AG09309 (cell line): ENCODE measurements at regions not wholly inside any gene's neighbourhood (a gene's known extent, or its start where the extent isn't known, plus 50 kb on each side); places are given as distances from the start of the nearest gene placed in this dataset.

ENCODE experiments used
- DNase-seq: peaks from one replicate; pipeline ENCODE4 v3.0.0-alpha.2; 2010; ENCODE audit warnings: low read depth
- H3K4me3 ChIP-seq: 2 replicates; pipeline ENCODE4 v1.5.1; 2011; ENCODE audit warnings: mild to moderate bottlenecking, low read depth, low read length, moderate library complexity; ENCODE audit not compliant: control insufficient read depth
- TF ChIP-seq, protein P1 (sequence below): IDR thresholded peaks from 2 replicates; pipeline ENCODE4 v1.5.1; 2011; ENCODE audit warnings: mild to moderate bottlenecking, low read depth, low read length, inconsistent platforms; ENCODE audit not compliant: insufficient read depth, control insufficient read depth; ENCODE audit errors: missing control alignments

DNA sequence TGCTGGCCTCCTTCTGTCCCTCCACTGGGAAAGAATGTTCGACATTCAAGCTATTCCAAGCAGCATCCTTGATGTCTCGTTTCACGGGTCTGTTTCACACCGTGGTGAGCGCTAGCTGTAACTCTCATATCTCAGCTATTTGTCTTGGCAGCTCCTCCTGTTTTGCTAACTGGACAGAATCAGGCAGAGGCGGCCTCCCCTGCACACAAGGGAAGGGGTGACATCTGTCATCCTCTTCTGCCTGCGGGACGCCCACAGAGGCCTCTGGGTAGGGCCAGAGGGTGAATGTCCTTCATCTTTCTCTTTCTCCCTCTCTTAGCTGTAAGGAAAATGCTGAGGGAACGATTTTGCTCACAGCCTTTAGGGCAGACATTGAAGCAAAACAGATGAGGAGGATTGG is 232.8 kb upstream of the GMDS start:
- TF ChIP-seq, protein P1, sequence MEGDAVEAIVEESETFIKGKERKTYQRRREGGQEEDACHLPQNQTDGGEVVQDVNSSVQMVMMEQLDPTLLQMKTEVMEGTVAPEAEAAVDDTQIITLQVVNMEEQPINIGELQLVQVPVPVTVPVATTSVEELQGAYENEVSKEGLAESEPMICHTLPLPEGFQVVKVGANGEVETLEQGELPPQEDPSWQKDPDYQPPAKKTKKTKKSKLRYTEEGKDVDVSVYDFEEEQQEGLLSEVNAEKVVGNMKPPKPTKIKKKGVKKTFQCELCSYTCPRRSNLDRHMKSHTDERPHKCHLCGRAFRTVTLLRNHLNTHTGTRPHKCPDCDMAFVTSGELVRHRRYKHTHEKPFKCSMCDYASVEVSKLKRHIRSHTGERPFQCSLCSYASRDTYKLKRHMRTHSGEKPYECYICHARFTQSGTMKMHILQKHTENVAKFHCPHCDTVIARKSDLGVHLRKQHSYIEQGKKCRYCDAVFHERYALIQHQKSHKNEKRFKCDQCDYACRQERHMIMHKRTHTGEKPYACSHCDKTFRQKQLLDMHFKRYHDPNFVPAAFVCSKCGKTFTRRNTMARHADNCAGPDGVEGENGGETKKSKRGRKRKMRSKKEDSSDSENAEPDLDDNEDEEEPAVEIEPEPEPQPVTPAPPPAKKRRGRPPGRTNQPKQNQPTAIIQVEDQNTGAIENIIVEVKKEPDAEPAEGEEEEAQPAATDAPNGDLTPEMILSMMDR = no peak
- no peak for DNase-seq
- no peak overlapping the region for H3K4me3 ChIP-seq

DNA sequence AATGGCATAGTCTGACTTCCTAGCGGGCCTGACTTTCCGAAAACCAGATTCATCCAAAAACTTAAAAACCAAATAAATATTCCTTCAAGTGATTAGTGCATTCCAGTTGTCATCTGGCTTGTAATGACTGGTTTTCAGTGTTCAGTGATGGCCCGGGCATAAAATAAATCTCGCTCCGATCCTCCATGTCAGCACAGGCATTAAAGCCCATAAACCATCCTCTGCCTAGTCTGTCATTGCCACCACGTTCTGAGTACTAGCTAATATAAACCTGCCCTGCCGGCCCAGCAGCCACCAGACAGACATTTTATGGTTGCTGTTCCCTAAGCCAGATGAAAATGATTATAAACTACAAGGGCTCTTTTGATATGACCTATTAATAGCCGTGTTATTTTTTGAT is 232.3 kb upstream of the GMDS start:
- H3K4me3 ChIP-seq = no peak overlapping the region
- no peak for DNase-seq
- TF ChIP-seq, protein P1 = no peak

DNA sequence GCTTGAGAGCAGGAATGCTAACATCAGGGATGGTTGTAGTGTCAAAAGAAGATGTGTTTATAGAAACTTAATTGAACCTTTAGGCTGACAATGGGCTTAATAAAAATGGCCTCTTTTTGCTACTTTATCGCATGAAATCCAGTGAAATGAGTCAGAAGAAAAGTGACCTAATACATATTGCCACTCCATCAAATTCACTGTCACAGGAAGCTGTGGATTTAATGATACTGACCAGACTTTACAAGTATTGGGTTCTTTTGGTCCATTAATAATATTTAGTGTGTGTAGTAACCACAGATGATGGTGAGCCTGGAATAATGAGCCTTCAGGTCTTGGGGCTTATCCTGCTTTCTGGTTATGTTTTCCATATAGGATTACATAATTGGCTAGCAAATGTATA is 231.8 kb upstream of the GMDS start:
- TF ChIP-seq, protein P1 = no peak
- no peak overlapping the region for H3K4me3 ChIP-seq
- no peak for DNase-seq

DNA sequence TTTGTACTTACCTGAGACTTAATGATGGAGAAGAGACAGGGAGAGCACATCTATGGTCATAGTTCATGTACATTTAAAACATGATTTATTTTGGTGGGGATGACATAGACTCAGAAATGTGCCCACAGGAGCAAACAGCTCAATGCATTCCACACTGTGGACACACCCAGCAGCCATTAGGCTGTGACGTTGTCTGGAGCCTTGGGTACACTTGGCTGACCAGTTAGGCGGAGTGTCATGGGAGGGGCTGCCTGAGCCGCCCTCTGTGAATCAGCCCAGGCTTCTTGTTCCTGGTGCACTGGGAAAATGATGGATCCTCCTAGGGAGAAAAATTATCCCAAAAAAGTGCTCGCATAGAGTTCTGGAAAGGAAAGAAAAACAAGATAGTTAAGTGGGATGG is 231.0 kb upstream of the GMDS start:
- H3K4me3 ChIP-seq = no peak overlapping the region
- TF ChIP-seq, protein P1 = no peak
- no peak for DNase-seq

DNA sequence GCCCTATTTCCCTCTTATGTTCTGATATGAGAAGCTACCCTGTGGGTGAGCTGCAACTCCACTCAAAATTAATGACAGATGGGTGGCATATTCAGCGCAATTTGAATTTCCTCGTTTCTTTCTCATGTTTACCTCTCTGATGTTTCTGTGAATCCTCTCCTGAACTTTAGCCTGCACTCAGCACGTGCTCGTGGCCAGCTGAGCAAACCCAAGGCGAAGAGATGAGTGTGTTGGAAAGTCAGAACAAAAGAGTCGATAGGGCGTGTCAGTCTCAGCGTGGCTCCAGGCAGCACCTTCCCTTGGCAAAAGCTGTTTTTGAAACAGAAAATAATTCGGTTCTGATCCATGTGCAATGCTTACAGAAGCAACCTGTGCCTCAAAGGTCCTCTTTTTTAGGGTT is 226.1 kb upstream of the GMDS start:
- DNase-seq = no peak
- TF ChIP-seq, protein P1 = no peak
- H3K4me3 ChIP-seq = no peak overlapping the region

DNA sequence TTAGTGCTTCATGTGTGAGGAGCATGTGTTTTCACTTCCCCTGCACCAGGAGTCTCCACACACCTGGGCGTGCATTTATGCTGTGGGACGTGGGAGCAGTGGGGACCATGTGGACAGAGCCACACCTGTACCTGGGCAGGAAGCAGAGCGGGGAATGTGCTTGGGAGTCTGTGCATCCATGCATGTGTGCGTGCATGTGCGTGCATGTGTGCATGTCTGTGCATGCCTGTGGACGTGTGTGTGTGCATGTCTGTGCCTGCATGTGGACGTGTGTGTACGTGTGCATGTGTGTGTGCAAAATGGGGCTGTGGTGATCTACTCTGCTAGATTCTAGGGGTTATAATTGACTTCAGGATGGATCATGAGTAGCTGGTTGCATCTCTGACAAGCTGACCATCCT is 224.0 kb upstream of the GMDS start:
- TF ChIP-seq, protein P1 = no peak
- DNase-seq = no peak
- no peak overlapping the region for H3K4me3 ChIP-seq

DNA sequence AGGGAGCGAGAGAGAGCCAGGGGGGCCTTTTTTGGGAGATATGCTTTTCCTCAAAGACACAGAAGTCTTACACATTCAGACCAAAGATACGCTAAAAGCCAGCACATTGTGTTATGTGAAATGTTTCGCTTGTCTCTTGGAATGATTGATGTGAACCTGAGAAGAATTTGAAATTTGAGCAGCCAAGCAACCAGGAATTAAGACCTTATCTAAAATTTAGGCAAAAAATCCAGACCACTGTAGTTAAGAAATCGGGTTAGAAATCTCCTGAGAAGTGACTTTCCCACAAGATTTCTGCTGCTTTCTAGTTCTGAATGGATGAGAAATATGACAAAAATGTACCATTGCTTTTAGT is 223.2 kb upstream of the GMDS start:
- TF ChIP-seq, protein P1 = no peak
- no peak for DNase-seq
- H3K4me3 ChIP-seq = no peak overlapping the region
